Thyroid gland (tissue), 4 donors: ENCODE measurements at regions not wholly inside any gene's neighbourhood (a gene's known extent, or its start where the extent isn't known, plus 50 kb on each side); places are given as distances from the start of the nearest gene placed in this dataset.

ENCODE experiments used
- POLR2A ChIP-seq, 2 donors: fragments of 450-650 bp; IDR thresholded peaks; one replicate each; pipeline ENCODE4 v1.6.1; 2017; ENCODE audit warnings: antibody characterized with exemption in 2 of 2, mild to moderate bottlenecking in 2 of 2, moderate library complexity in 1 of 2
- TF ChIP-seq, protein P1 (sequence below), 6 experiments: fragments of 200-600 bp in 3 of 6; fragments of 450-650 bp in 3 of 6; sonication (generic) in 3 of 6; IDR thresholded peaks; one replicate each; pipeline ENCODE4 v1.5.1; 2016 to 2019; ENCODE audit warnings: antibody characterized with exemption in 6 of 6, mild to moderate bottlenecking in 2 of 6, inconsistent platforms in 1 of 6, moderate library complexity in 1 of 6

DNA sequence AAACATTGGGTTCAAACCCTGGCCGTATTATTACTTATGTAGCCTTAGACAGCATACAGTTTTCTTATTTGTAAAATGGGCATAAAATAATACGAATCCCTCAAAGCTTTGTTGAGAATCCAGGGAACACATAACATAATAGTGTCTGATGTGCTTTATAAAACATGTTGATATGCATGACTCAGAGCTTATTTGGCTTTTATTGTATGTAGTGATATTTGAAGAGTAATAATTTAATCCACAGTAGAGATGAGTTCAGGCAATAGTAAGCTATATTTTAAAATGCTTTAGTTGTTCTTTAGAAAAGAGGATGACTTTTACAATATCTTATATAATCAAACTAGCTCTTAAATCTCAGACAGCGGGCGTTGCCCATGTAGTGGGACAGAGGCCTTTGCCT is 176.4 kb downstream of the SIM1 start:
- TF ChIP-seq, protein P1, sequence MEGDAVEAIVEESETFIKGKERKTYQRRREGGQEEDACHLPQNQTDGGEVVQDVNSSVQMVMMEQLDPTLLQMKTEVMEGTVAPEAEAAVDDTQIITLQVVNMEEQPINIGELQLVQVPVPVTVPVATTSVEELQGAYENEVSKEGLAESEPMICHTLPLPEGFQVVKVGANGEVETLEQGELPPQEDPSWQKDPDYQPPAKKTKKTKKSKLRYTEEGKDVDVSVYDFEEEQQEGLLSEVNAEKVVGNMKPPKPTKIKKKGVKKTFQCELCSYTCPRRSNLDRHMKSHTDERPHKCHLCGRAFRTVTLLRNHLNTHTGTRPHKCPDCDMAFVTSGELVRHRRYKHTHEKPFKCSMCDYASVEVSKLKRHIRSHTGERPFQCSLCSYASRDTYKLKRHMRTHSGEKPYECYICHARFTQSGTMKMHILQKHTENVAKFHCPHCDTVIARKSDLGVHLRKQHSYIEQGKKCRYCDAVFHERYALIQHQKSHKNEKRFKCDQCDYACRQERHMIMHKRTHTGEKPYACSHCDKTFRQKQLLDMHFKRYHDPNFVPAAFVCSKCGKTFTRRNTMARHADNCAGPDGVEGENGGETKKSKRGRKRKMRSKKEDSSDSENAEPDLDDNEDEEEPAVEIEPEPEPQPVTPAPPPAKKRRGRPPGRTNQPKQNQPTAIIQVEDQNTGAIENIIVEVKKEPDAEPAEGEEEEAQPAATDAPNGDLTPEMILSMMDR (IDR thresholded peaks at IDR 0.05): no peak
- no peak for TF ChIP-seq POLR2A (IDR thresholded peaks at IDR 0.05)
